ENCODE measurements at regions not wholly inside any gene's neighbourhood (a gene's known extent, or its start where the extent isn't known, plus 50 kb on each side); places are given as distances from the start of the nearest gene placed in this dataset.
A peak's percentile ranks its signal among the peaks of the same experiment; 100 is the strongest.
"Not testable (repeated sequence)": the region's sequence is repeated elsewhere in the genome, so short reads cannot be mapped to it uniquely, and the experiment has no call there.

GRCh38 chrX:101823236-101823635 lies 108.6 kb downstream of the ZMAT1 start:
- no peak for DNase-seq

GRCh38 chrX:101817739-101818138 lies 114.1 kb downstream of the ZMAT1 start:
- DNase-seq: not testable (repeated sequence)

DNA sequence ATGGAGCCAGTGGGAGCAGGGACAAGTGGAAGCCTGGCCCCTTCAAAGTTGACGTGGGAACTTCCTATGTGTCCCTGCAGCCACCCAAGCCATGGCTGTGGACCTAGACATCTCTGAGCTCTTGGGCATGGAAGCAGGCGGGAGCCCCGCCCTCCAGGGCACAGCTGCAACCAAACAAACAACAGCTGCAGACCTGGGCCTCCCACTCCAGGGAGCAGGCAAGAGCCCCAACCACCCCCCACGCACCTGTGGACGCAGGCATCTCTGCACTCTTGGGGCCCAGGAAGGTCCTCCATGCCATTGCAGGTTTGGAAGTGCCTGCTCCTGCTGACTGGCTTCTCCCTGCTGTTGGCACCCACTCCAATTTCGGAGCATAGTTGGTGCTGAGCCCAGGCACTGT lies 118.6 kb downstream of the ZMAT1 start:
- no peak for DNase-seq

GRCh38 chrX:101803451-101803850 lies 128.4 kb downstream of the ZMAT1 start:
- peak; percentile 23 for DNase-seq

GRCh38 chrX:101799387-101799786 lies 132.4 kb downstream of the ZMAT1 start:
- peak; percentile 97 for DNase-seq

DNA sequence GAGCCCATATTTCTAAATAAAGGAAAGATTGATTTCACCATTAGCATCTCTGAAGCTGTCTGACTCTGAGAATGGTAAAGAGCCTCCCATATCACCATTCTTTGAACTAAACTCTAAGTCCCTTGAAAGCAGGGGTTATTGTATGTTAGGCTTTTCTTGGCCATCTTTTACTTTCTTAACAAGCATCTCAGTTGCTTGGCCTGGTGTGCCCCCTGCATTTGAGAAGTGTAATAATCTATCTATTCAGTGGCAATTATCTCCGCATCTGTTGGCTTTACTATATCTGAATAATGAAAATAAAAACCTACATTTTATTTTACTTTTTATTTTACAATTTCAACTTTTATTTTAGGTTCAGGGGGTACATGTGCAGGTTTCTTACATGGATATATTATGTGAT lies 128.3 kb upstream of the ARMCX2 start:
- DNase-seq: no peak

GRCh38 chrX:101785142-101785541 lies 125.5 kb upstream of the ARMCX2 start:
- no peak for DNase-seq

GRCh38 chrX:101780421-101780820 lies 120.8 kb upstream of the ARMCX2 start:
- not testable (repeated sequence) for DNase-seq

- DNase-seq: no peak
These were observed 114.7 kb upstream of the ARMCX2 start for GRCh38 chrX:101774340-101774739.

- no peak for DNase-seq
These were observed 104.9 kb upstream of the ARMCX2 start for GRCh38 chrX:101764538-101764937.

GRCh38 chrX:101759000-101759399 lies 99.3 kb upstream of the ARMCX2 start:
- DNase-seq: peak; percentile 43

- DNase-seq: no peak
These were observed 91.1 kb upstream of the ARMCX2 start for GRCh38 chrX:101750744-101751143.

- no peak for DNase-seq
These were observed 89.8 kb upstream of the ARMCX2 start for GRCh38 chrX:101749436-101749835.

GRCh38 chrX:101745046-101745445 lies 85.4 kb upstream of the ARMCX2 start:
- DNase-seq: no peak

DNA sequence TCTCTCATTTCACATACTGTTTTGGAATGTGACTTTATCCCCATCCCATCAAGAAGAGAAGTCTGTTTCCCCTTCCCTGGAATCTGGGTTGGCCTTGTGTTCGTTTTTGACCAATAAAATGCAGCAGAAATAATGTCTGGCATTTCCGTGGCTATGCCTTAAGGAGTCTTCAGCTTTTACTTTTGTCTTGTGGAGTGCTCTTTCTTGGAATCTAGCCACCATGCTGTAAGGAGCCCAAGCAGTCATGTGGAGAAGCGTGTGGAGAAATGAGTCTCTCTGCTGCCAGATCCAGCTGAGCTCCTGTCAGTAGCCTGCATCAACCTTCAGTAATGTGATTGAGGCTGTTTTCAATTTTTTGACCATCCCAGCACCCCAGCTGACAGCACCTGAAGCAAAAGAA lies 84.4 kb upstream of the ARMCX2 start:
- DNase-seq: no peak

GRCh38 chrX:101740642-101741041 lies 81.0 kb upstream of the ARMCX2 start:
- no peak for DNase-seq

GRCh38 chrX:101738867-101739266 lies 79.2 kb upstream of the ARMCX2 start:
- DNase-seq: not testable (repeated sequence)

- DNase-seq: not testable (repeated sequence)
These were observed 78.8 kb upstream of the ARMCX2 start for GRCh38 chrX:101738411-101738810.

DNA sequence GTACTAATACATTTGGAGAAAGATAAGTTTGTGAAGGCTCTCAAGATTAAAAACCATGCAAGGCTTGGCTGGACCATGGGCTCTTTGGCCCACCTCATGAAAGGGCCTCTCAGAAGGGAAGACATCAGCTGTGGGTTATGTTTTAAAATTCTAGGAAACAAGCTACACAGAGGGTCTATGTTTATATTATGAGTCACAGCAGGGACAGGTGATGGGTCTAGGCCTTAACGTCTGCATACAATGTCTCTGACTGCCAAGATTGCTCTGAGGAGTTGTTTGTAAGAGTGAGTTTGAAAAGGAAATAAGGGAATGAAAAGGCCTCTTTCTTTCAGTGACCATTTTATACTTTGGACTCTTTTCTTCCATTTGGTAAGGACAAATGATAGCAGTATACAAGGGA lies 77.0 kb upstream of the ARMCX2 start:
- DNase-seq: no peak

- no peak for DNase-seq
These were observed 73.2 kb upstream of the ARMCX2 start for GRCh38 chrX:101732870-101733269.

DNA sequence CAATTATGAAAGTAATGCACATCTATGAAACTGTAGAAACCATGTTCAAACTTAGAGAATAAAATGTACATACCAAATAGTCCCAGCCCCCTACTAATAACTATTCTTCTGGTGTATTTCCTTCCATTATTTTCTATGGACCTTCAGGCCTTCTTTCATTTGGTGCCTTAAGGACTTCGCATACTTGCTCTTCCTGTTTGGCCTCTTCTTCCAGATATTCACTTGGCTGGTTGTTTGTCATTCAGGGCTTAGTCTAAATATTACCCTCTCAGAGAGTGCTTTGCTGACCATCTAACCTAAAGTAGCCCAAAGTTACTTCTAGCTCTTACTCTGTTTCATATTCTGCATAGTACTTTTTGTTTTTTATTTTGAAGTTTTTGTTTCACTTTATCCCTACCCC lies 70.3 kb upstream of the ARMCX2 start:
- DNase-seq: no peak

All from eye (tissue), 1 donor.